GM21529 (cell line): ENCODE measurements at regions not wholly inside any gene's neighbourhood (a gene's known extent, or its start where the extent isn't known, plus 50 kb on each side); places are given as distances from the start of the nearest gene placed in this dataset.
"Not testable (repeated sequence)": the region's sequence is repeated elsewhere in the genome, so short reads cannot be mapped to it uniquely, and the experiment has no call there.

Experiments
- ATAC-seq: cut with Tn5 transposase; IDR thresholded peaks from one replicate; pipeline ENCODE4 v1.9.1; 2021; ENCODE audit not compliant: unreplicated experiment

GRCh38 chr4:138633580-138633904, 382.0 kb upstream of the NOCT start:
- no peak for ATAC-seq

DNA sequence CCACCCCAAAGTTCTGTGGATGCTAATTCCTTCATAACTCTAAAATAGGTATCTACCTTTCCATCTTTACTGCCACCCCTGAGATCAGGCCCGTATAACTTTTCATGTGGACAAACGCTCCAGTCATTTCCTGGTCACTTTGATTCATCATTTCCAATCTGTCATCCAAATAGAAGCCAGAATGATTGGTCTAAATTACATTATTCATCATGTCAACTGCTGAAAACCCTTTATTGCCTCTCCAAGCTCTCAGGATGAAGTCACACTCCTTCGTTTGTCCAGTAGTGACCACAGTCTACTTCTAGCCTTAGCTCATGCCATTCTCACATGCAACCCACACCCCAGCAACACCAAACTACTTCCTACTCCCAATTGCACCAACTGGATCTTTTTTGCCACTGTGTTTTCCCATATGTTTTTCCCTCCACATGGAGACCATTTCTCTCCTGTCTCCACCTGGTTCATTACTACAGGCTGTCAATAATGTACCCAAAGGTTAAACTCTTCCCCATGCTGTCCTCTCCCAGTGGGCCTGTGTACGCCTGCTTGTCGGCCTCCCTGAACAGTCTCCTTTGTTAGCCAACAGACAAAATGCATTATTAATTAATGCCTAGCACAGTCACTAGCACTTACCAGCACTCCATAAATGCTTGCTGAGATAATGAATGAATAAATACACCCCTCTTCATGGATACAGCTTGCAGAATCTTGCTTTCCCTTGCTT, 382.6 kb upstream of the NOCT start:
- no peak for ATAC-seq

GRCh38 chr4:138630666-138631065, 384.9 kb upstream of the NOCT start:
- no peak for ATAC-seq

DNA sequence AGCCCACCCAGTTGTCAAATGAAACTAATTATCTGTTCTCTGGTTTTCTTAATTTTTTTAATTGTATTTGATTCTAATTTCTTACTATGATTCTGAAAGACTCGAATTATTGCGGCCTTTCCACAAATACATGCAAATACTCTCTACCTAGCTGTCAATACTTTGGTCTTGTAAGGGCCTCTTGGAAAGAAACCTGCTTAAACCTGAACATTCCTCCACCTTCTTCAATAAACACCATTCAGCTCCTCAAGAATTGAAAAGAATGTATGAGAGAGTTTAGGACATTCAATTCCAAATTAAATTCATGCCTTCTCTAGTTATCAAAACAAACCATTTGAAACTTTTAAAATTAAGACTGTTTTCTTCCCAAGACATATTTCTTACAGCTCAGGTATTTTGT, 385.9 kb upstream of the NOCT start:
- ATAC-seq: no peak

DNA sequence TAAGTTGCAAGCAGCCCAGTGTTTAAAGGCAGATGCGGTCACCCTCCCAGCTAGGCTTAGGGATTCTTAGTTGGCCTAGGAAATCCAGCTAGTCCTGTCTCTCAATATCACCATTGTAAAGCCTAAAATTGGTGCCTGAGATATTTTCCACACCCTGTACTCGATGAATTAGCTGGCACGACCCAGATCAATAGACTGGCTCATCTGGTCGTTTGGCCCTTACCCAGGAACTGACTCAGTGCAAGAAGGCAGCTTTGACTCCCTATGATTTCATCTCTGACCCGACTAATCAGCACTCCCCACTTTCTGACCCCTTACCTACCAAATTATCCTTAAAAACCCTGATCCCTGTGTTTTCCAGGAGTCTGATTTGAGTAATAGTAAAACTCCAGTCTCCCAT, 384.9 kb upstream of the SLC7A11 start:
- no peak for ATAC-seq

DNA sequence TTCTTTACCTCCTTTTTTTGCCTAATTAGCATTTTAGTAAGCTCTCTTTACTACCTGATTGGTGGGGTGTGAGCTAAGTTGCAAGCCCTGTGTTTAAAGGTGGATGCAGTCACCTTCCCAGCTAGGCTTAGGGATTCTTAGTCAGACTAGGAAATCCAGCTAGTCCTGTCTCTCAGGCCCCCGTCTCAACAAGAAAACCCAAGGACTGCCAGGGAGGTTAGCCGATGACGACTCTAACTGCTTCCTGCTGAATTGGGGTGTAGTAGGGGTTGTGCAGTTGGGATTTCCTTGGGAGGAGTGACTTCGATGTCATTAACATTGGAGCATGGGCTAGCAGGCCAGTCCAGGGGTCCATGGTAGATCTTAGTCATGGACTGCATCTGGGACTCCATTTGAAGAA, 380.2 kb upstream of the SLC7A11 start:
- ATAC-seq: not testable (repeated sequence)

DNA sequence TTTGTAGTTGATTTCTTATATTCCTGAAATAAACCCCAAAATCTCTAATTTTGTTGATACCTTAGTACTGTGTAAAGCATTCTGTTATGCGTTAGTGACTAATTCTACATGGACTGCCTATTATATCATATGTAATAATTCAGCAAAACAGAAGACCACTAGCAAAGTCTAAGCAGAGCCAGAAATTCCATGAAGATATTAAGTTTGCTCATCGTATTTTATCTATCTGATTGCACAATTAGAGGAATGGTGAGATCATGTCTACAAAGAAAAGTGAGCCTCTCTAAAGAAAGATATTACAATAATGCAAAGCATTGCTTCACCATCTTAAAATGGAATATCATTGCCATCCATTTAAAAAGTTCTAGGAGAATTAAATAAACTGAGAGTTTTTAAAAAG, 374.6 kb upstream of the SLC7A11 start:
- ATAC-seq: no peak

DNA sequence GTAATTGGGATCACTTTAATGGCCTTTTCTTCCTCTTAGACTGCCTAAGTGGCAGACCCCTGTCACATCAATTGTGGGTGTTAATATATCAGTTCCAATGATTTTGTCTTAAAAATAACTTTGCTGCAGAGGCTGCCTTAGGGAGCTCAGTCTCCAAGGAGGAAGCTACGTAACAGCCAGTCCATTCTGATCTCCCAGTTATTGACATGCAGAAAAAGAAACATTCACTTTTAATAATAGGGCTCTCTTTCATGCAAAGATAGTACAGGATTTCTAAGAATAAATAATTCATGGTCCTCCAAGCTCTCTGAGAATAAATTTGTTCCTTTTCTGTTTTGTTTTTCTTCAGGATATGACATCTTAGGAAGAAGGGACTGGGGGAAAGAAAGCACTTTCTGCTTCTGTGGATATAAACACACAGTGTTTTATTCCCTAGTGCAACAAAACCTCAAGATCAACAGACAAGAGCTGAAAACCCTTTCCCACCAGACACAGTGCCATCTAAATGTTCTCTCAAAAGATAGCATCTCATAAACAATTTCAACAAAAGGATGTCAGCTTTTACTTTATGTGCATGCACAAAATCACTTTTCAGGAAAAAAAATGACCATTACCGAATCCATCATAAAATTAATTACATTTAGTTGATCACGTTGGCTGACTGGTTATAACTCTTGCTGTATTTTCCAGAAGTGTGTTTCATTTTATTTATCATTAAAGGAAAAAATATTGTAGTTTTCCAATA, 372.4 kb upstream of the SLC7A11 start:
- ATAC-seq: no peak

DNA sequence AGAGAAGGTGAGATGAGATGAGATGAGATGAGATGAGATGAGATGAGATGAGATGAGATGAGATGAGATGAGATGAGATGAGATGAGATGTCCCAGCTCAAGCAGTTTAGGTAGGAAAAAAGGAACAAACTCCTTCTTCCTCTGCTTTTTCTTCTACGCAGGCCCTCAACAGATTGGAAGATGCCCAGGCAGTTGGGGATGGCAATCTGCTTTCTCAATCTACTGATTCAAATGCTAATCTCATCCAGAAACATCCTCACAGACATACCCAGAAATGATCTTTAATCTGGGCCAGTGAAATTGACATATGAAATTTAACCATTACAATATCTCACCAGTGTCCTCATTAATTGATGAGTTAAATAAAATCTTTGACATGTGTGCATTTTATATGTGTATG, 370.3 kb upstream of the SLC7A11 start:
- no peak for ATAC-seq

GRCh38 chr4:138611721-138612120, 369.6 kb upstream of the SLC7A11 start:
- no peak for ATAC-seq

GRCh38 chr4:138611017-138611416, 368.9 kb upstream of the SLC7A11 start:
- ATAC-seq: no peak

- no peak for ATAC-seq
Observed at GRCh38 chr4:138609943-138610350, 367.8 kb upstream of the SLC7A11 start.

DNA sequence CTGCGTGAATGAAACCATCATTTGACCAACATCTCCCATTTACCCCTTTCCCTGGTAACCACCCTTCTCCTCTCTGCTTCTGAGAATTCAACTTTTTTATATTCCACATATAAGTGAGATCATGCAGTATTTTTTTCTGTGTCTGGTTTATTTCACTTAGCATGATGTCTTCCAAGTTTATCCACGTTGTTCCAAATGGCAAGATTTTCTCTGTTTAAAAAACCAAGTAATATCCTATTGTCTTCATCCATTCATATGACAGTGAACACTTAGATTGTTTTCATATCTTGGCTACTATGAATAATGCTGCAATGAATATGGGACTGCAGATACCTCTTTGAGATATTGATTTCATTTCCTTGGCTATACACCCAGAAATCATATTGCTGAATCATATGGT, 362.4 kb upstream of the SLC7A11 start:
- ATAC-seq: no peak

DNA sequence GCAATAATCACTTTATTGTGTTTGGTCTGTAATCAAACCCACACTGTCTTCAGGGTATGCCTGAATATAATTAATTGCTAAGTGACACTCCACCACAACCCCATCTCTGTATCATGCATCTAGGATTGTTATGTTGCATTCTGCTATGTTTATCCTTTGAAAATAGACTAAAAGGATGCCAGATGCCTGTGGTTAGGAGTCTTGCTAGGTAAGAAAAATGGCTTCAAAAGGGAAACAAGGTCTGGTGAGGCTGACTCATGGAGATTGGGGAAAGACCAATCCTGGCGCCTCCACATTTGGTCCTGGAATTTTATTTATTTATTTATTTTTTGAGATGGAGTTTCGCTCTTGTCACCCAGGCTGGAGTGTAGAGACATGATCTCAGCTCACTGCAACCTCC, 360.5 kb upstream of the SLC7A11 start:
- no peak for ATAC-seq

DNA sequence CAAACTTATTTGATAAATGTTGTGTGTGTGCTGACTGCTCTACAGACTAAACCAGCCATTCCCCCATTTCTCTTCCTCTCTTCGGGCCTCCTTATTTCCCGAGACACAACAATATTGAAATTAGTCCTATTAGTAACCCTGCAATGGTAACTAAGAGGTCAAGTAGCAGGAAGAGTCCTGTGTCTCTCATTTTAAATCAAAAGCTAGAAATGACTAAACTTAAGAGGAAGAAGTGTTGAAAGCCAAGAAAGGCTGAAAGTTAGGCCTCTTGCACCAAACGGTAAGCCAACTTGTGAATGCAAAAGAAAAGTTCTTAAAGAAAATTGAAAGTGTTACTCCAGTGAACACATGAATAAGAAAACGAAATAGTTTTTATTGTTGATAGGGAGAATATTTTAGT, 357.8 kb upstream of the SLC7A11 start:
- ATAC-seq: no peak

DNA sequence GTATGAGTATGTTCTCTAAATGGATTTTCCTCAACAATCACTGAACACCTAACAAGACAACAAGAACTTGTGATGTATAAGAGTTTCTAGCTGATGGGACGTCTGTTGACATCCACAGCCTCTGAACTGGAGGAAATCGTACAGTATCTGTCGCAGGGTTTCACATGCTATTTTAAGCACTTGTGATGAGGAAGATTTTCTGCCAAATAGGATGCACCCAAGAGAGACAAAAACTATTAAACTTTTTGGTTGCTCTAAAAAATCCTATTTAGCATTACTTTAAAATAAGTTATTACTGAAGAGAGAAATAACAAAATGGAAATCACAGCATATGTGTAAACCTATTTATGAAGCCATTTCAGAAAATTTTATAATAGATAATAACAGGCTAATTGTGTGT, 356.1 kb upstream of the SLC7A11 start:
- no peak for ATAC-seq

- ATAC-seq: no peak
Observed at GRCh38 chr4:138596896-138597295, 354.7 kb upstream of the SLC7A11 start.

DNA sequence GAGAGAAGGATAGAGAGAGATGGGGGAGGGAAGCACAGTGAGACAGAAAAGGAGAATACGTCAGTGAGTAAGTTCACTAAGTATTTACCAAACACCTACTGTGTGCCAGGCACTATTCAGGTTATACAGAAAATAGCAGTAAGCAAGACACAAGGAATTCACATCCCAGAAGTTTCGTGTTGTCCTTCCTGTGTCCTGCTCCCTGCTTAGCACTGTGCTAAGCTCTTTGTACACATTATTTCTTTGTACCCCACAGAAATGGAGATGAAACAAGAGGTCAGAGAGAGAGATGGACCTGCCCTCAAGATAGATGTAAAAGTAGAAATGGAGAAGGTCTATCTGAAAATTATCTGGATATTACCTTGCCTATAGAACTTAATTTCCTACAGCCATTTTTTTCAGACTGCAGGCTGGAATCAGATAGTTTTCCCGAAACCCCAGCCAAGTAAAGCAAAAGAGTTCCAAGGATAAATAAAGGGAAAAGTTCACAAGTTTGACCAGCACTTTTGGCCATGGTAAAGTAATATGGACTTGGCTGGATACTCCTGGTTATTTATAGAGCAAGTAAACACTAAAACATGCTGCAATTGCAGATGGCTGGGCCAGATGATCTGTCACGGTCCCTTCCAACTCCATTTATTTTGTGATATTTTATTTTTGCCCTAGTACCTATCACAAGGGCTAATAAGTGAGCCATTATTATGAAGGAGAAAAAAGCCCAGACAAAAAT, 353.7 kb upstream of the SLC7A11 start:
- no peak for ATAC-seq

DNA sequence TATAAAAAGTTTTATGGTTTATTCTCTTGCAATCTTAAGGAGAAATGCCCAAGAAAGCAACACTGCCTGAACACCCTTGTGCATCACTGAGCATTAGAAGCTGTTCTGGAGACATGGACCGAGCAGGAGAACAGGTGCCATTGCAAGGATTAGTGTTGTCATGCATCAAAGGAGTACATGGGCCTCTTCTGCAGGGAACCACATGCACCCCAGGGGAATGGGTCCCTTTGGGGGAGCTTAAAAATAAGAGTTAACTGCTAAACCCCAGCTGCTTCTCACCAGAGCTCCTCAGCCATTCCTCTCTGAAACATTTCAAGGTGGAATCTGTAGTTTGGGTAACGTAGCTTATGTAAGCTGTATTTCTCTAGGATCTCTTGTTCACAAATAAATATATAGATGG, 353.0 kb upstream of the SLC7A11 start:
- ATAC-seq: no peak

- no peak for ATAC-seq
Observed at GRCh38 chr4:138592796-138593195, 350.6 kb upstream of the SLC7A11 start.

DNA sequence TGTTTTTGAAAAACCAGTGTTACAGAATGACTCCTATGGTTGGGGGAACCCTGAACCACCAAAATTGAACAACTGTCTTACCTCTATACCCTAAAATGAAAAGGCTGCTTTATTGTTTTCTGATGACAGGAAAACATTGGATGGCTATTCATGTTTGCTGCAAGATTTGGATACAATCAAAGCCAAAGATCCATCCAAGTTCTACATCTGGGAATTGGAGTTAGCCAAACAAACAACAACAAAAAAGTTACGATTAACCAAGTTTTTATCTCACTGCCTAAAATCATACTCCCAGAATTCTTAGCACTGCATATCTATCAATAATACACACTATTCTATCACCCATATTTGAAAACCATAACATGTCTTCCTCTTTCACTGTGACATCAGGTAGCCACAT, 349.7 kb upstream of the SLC7A11 start:
- ATAC-seq: no peak

DNA sequence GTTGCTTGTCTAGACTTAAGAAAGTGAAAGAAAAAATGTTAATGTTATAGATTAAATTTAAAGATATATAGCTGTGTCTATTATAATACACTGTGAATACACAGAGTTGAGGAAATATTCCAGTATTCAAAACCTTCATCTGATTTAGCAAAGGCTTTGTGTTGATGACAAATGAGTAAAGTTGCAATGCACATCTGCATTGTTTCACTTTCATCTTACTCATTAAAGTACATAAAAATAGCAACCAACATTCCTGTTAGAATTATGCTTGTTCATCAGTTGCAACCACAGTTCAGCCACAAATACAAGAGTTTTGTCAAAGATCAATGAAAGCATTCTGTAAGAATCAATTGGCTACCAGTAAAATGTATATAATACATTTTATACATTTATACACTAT, 346.4 kb upstream of the SLC7A11 start:
- ATAC-seq: no peak
